ENCODE measurements at regions not wholly inside any gene's neighbourhood (a gene's known extent, or its start where the extent isn't known, plus 50 kb on each side); places are given as distances from the start of the nearest gene placed in this dataset.

- no peak for TF ChIP-seq GATA2 (IDR thresholded peaks at IDR 0.05; ENCODE audit: low read depth, low read length)
- no peak for TF ChIP-seq GATA3 (IDR thresholded peaks at IDR 0.05; ENCODE audit: low read depth, low read length)
These were observed 301.3 kb downstream of the IL20RB start for GRCh38 chr3:137259089-137259488.

Measured in SH-SY5Y (cell line).